ENCODE measurements at regions not wholly inside any gene's neighbourhood (a gene's known extent, or its start where the extent isn't known, plus 50 kb on each side); places are given as distances from the start of the nearest gene placed in this dataset.

DNA sequence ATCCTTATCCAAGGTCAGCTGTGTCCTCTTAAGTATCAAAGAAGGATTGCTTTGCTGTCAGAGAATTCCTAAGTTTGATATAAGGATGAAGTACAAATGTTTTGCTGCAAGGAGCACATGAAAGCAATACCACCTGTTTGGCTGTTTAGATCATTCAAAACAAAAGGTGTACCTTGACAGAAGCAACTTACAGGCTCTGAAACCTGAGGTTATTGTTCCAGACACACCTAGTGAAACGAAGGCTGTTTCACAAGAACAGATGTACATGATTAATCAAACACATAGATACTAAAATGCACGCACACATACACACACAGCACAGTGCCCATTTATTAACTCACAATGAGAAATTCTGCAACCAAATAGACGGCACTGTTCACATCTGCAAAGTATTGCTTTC is 166.2 kb downstream of the RBM43 start:
- TF ChIP-seq, protein P1, sequence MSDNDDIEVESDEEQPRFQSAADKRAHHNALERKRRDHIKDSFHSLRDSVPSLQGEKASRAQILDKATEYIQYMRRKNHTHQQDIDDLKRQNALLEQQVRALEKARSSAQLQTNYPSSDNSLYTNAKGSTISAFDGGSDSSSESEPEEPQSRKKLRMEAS (IDR thresholded peaks at IDR 0.05) = no peak
- TF ChIP-seq ELF1 (IDR thresholded peaks at IDR 0.05; ENCODE audit: borderline replicate concordance, low read depth) (no peak), YY1 (IDR thresholded peaks at IDR 0.05; ENCODE audit: extremely low read depth, insufficient replicate concordance, low read depth, low read length) (no peak), CEBPB (IDR thresholded peaks at IDR 0.05; ENCODE audit: low read depth) (no peak), POLR2A (IDR thresholded peaks at IDR 0.05; ENCODE audit: borderline replicate concordance, extremely low read depth, insufficient read depth, insufficient read length) (no peak), SIN3A (IDR thresholded peaks at IDR 0.05; ENCODE audit: low read depth) (no peak), POLR2AphosphoS5 (IDR thresholded peaks at IDR 0.05; ENCODE audit: low read depth, low read length) (no peak), ZFX (IDR thresholded peaks at IDR 0.05) (no peak), EZH2 (IDR thresholded peaks at IDR 0.05) (no peak), JUND (IDR thresholded peaks at IDR 0.05) (no peak)
- TF ChIP-seq, protein P2, sequence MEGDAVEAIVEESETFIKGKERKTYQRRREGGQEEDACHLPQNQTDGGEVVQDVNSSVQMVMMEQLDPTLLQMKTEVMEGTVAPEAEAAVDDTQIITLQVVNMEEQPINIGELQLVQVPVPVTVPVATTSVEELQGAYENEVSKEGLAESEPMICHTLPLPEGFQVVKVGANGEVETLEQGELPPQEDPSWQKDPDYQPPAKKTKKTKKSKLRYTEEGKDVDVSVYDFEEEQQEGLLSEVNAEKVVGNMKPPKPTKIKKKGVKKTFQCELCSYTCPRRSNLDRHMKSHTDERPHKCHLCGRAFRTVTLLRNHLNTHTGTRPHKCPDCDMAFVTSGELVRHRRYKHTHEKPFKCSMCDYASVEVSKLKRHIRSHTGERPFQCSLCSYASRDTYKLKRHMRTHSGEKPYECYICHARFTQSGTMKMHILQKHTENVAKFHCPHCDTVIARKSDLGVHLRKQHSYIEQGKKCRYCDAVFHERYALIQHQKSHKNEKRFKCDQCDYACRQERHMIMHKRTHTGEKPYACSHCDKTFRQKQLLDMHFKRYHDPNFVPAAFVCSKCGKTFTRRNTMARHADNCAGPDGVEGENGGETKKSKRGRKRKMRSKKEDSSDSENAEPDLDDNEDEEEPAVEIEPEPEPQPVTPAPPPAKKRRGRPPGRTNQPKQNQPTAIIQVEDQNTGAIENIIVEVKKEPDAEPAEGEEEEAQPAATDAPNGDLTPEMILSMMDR (IDR thresholded peaks at IDR 0.05 in 2 of 3, conservative IDR thresholded peaks at IDR 0.05 in 1 of 3; ENCODE audit: borderline replicate concordance in 1 of 3, insufficient read depth in 1 of 3, low read depth in 2 of 3, low read length in 2 of 3) = no peak
- TF ChIP-seq, protein P3, sequence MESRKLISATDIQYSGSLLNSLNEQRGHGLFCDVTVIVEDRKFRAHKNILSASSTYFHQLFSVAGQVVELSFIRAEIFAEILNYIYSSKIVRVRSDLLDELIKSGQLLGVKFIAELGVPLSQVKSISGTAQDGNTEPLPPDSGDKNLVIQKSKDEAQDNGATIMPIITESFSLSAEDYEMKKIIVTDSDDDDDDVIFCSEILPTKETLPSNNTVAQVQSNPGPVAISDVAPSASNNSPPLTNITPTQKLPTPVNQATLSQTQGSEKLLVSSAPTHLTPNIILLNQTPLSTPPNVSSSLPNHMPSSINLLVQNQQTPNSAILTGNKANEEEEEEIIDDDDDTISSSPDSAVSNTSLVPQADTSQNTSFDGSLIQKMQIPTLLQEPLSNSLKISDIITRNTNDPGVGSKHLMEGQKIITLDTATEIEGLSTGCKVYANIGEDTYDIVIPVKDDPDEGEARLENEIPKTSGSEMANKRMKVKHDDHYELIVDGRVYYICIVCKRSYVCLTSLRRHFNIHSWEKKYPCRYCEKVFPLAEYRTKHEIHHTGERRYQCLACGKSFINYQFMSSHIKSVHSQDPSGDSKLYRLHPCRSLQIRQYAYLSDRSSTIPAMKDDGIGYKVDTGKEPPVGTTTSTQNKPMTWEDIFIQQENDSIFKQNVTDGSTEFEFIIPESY (IDR thresholded peaks at IDR 0.05; ENCODE audit: extremely low read depth, insufficient replicate concordance, low read length) = no peak
- TF ChIP-seq, protein P4, sequence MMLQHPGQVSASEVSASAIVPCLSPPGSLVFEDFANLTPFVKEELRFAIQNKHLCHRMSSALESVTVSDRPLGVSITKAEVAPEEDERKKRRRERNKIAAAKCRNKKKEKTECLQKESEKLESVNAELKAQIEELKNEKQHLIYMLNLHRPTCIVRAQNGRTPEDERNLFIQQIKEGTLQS (IDR thresholded peaks at IDR 0.05) = no peak
